ENCODE measurements at regions not wholly inside any gene's neighbourhood (a gene's known extent, or its start where the extent isn't known, plus 50 kb on each side); places are given as distances from the start of the nearest gene placed in this dataset.

DNA sequence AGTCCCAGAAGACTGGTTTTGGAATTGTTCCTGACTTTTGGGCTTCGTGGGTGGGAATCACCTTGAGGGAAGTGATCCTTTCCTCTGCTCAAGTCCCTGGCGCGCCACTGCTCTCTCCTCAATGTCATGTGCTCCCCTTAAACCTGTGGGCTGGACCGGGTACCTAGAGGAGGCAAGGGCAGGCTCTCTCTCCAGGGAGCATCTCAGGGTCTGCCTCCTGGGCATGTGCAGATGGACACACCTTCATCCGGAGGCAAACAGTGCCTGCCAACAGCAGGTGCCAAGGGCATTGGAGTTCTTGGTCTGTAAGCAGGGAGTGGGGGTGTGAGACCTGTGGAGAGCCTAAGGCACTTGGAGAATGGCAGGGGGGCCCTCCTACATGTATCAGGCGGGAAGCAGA lies 142.6 kb downstream of the INHBB start:
- TF ChIP-seq, protein P1, sequence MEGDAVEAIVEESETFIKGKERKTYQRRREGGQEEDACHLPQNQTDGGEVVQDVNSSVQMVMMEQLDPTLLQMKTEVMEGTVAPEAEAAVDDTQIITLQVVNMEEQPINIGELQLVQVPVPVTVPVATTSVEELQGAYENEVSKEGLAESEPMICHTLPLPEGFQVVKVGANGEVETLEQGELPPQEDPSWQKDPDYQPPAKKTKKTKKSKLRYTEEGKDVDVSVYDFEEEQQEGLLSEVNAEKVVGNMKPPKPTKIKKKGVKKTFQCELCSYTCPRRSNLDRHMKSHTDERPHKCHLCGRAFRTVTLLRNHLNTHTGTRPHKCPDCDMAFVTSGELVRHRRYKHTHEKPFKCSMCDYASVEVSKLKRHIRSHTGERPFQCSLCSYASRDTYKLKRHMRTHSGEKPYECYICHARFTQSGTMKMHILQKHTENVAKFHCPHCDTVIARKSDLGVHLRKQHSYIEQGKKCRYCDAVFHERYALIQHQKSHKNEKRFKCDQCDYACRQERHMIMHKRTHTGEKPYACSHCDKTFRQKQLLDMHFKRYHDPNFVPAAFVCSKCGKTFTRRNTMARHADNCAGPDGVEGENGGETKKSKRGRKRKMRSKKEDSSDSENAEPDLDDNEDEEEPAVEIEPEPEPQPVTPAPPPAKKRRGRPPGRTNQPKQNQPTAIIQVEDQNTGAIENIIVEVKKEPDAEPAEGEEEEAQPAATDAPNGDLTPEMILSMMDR (IDR thresholded peaks at IDR 0.05; ENCODE audit: borderline replicate concordance, extremely low read depth, low read length, poor library complexity, severe bottlenecking) = no peak
- no peak for TF ChIP-seq EZH2 (IDR thresholded peaks at IDR 0.05; ENCODE audit: borderline replicate concordance, low read depth, low read length, severe bottlenecking)
